HepG2 (cell line): ENCODE measurements at regions not wholly inside any gene's neighbourhood (a gene's known extent, or its start where the extent isn't known, plus 50 kb on each side); places are given as distances from the start of the nearest gene placed in this dataset.

Experiments used
- ATAC-seq: fragments of 200-7000 bp; cut with Tn5 transposase; 3 replicates; pipeline ENCODE4 v1.9.1; 2020; ENCODE audit warnings: mild to moderate bottlenecking, moderate library complexity
- BruUV-seq: library from RNA; stranded (reverse); fragments of 400-500 nt; replicated peaks from 2 replicates; lab custom pipeline; 2021; lab: Mats Ljungman, UMichigan
- CTCF ChIA-PET: fragments of 300-600 bp; formaldehyde crosslinking; extraction: SDS; loops from one replicate; lab custom pipeline; 2021; ENCODE audit warnings: low total read pairs, inconsistent platforms, low intra/inter-chr PET ratio; lab: Yijun Ruan, JAX
- POLR2A ChIA-PET: fragments of 350-600 bp; sonication (Branson Sonifier 250); formaldehyde crosslinking; loops from one replicate; lab custom pipeline; 2020; ENCODE audit warnings: antibody characterized with exemption, inconsistent platforms; lab: Yijun Ruan, JAX
- DNase-seq: peaks from one replicate; pipeline ENCODE4 v3.0.0-alpha.2; 2015; ENCODE audit warnings: low spot score
- FAIRE-seq: peaks from 3 replicates; lab custom pipeline; 2011; peaks lifted over from hg19 to GRCh38; lab: Jason Lieb, UNC
- H2AFZ ChIP-seq: one replicate; pipeline ENCODE4 v1.6.1; 2011; ENCODE audit warnings: low read length, inconsistent platforms
- H3K27ac ChIP-seq: fragments of 300-600 bp; 3 replicates; pipeline ENCODE4 v1.8.0; 2011; ENCODE audit warnings: mixed run types, mild to moderate bottlenecking, mixed read lengths, low read length, inconsistent platforms; ENCODE audit not compliant: insufficient read depth; ENCODE audit errors: extremely low read length
- H3K27me3 ChIP-seq, 2 experiments: fragments of 200-600 bp in 1 of 2; 2 replicates in 1 of 2; 3 replicates in 1 of 2; pipeline versions ENCODE4 v1.6.0 to v1.8.0; 2011; ENCODE audit warnings: low read length in 2 of 2, mild to moderate bottlenecking in 2 of 2, moderate library complexity in 2 of 2, inconsistent platforms in 1 of 2; ENCODE audit not compliant: insufficient read depth in 2 of 2, control insufficient read depth in 1 of 2
- H3K36me3 ChIP-seq, 2 experiments: fragments of 200-600 bp in 1 of 2; replicated peaks in 1 of 2; 2 replicates in 1 of 2; 3 replicates in 1 of 2; pipeline versions ENCODE4 v1.5.1 to v1.8.0; 2011; ENCODE audit warnings: low read length in 2 of 2, inconsistent platforms in 1 of 2; ENCODE audit not compliant: insufficient read depth in 2 of 2, control insufficient read depth in 1 of 2
- H3K4me1 ChIP-seq: 2 replicates; pipeline ENCODE4 v1.5.1; 2012; ENCODE audit warnings: low read length, inconsistent platforms; ENCODE audit not compliant: insufficient read depth
- H3K4me2 ChIP-seq: 2 replicates; pipeline ENCODE4 v1.6.0; 2011; ENCODE audit warnings: low read depth, low read length, inconsistent platforms
- H3K4me3 ChIP-seq, 3 experiments: fragments of 200-600 bp in 1 of 3; sonication (generic), shearing (Covaris generic) in 1 of 3; replicated peaks in 1 of 3; 2 replicates each; pipeline ENCODE4 v1.5.1; 2011 to 2016; ENCODE audit warnings: low read length in 3 of 3, inconsistent platforms in 2 of 3, low read depth in 2 of 3, mild to moderate bottlenecking in 2 of 3, control low read depth in 1 of 3, mixed read lengths in 1 of 3; ENCODE audit not compliant: insufficient read depth in 1 of 3
- H3K79me2 ChIP-seq: one replicate; pipeline ENCODE4 v1.6.1; 2011; ENCODE audit warnings: low read length, inconsistent platforms; ENCODE audit not compliant: insufficient read depth
- H3K9ac ChIP-seq: 2 replicates; pipeline ENCODE4 v1.6.0; 2011; ENCODE audit warnings: mild to moderate bottlenecking, low read depth, low read length, inconsistent platforms; ENCODE audit not compliant: insufficient read depth
- H3K9me3 ChIP-seq: 2 replicates; pipeline ENCODE4 v1.5.1; 2012; ENCODE audit warnings: mild to moderate bottlenecking, low read length
- H4K20me1 ChIP-seq: 2 replicates; pipeline ENCODE4 v1.6.0; 2011; ENCODE audit warnings: inconsistent platforms, mild to moderate bottlenecking, low read length, moderate library complexity; ENCODE audit not compliant: insufficient read depth
- ATM ChIP-seq: fragments of 450-650 bp; IDR thresholded peaks from 2 replicates; pipeline ENCODE4 v1.7.1; 2017; ENCODE audit warnings: mild to moderate bottlenecking, borderline replicate concordance
- FOXK1 ChIP-seq: sonication (generic); formaldehyde crosslinking; IDR thresholded peaks from 2 replicates; pipeline ENCODE4 v1.4.0; 2020; ENCODE audit warnings: low read depth, missing genetic modification reagents, borderline replicate concordance
- LCORL ChIP-seq, 2 experiments: fragments of 450-650 bp in 1 of 2; sonication (generic) in 1 of 2; formaldehyde crosslinking in 1 of 2; IDR thresholded peaks; 2 replicates each; pipeline versions ENCODE4 v1.5.0 to v1.6.1; 2017 to 2020; ENCODE audit warnings: antibody characterized with exemption in 1 of 2, missing genetic modification reagents in 1 of 2
- NFIB ChIP-seq: sonication (generic); formaldehyde crosslinking; IDR thresholded peaks from 2 replicates; pipeline ENCODE4 v1.9.0; 2021; ENCODE audit warnings: missing genetic modification reagents, mild to moderate bottlenecking, borderline replicate concordance
- PAF1 ChIP-seq: IDR thresholded peaks from 2 replicates; pipeline ENCODE4 v1.6.1; 2016; ENCODE audit warnings: missing genetic modification reagents, missing compliant biosample characterization
- SALL1 ChIP-seq: sonication (generic); formaldehyde crosslinking; IDR thresholded peaks from 2 replicates; pipeline ENCODE4 v1.8.0; 2022; ENCODE audit warnings: mild to moderate bottlenecking, missing genetic modification reagents
- SKI ChIP-seq: fragments of 450-650 bp; IDR thresholded peaks from one replicate; pipeline ENCODE4 v1.6.1; 2018; ENCODE audit warnings: mild to moderate bottlenecking; ENCODE audit not compliant: partially characterized antibody
- TFAP4 ChIP-seq: sonication (generic); IDR thresholded peaks from 2 replicates; pipeline ENCODE4 v1.6.1; 2016; ENCODE audit warnings: low read depth, borderline replicate concordance
- THAP7 ChIP-seq: sonication (generic); formaldehyde crosslinking; IDR thresholded peaks from 2 replicates; pipeline ENCODE4 v1.8.1; 2023; ENCODE audit warnings: mild to moderate bottlenecking, missing genetic modification reagents
- WIZ ChIP-seq: sonication (generic); formaldehyde crosslinking; IDR thresholded peaks from 2 replicates; pipeline ENCODE4 v1.5.1; 2020; ENCODE audit warnings: mild to moderate bottlenecking, missing genetic modification reagents
- ZBTB38 ChIP-seq: sonication (generic); formaldehyde crosslinking; IDR thresholded peaks from 2 replicates; pipeline ENCODE4 v1.5.1; 2020; ENCODE audit warnings: mild to moderate bottlenecking, missing genetic modification reagents
- ZKSCAN5 ChIP-seq: sonication (generic); formaldehyde crosslinking; IDR thresholded peaks from 2 replicates; pipeline ENCODE4 v1.5.1; 2020; ENCODE audit warnings: mild to moderate bottlenecking, missing genetic modification reagents
- ZMYM2 ChIP-seq: sonication (generic); formaldehyde crosslinking; IDR thresholded peaks from 2 replicates; pipeline ENCODE4 v1.8.0; 2022; ENCODE audit warnings: mild to moderate bottlenecking, missing genetic modification reagents
- ZNF350 ChIP-seq: sonication (generic); formaldehyde crosslinking; IDR thresholded peaks from 2 replicates; pipeline ENCODE4 v1.4.0; 2020; ENCODE audit warnings: mild to moderate bottlenecking, low read depth, missing genetic modification reagents, borderline replicate concordance
- ZNF713 ChIP-seq: sonication (generic); formaldehyde crosslinking; IDR thresholded peaks from 2 replicates; pipeline ENCODE4 v1.4.0; 2020; ENCODE audit warnings: mild to moderate bottlenecking, missing genetic modification reagents
- ZNF770 ChIP-seq: sonication (generic); formaldehyde crosslinking; IDR thresholded peaks from 2 replicates; pipeline ENCODE4 v1.5.0; 2020; ENCODE audit warnings: mild to moderate bottlenecking, missing genetic modification reagents
- WGBS: methylation state at CpG from one replicate; pipeline ENCODE4 v1.1.6; 2017; ENCODE audit warnings: low lambda C conversion rate; 5-methylcytosine and 5-hydroxymethylcytosine counted together
- in situ Hi-C: cut with HindIII; loops from 2 replicates; pipeline ENCODE4 v1.10.0; 2017; ENCODE audit warnings: low pct_unique_long_range_greater_than_20kb; ENCODE audit not compliant: extremely low pct_ligation_motif_present
- intact Hi-C: fragments of 100-400 bp; cut with micrococcal nuclease; formaldehyde crosslinking; loops from one replicate; pipeline ENCODE4 v1.10.0; 2022; ENCODE audit not compliant: unreplicated experiment
- TF ChIP-seq, protein P1 (sequence below): sonication (generic); formaldehyde crosslinking; IDR thresholded peaks from 2 replicates; pipeline ENCODE4 v1.4.0; 2020; ENCODE audit warnings: missing genetic modification reagents, mild to moderate bottlenecking, borderline replicate concordance
- TF ChIP-seq, protein P2 (sequence below): sonication (generic); formaldehyde crosslinking; IDR thresholded peaks from 2 replicates; pipeline ENCODE4 v1.8.0; 2022; ENCODE audit warnings: mild to moderate bottlenecking, missing genetic modification reagents; ENCODE audit not compliant: insufficient replicate concordance

- in situ Hi-C loops, result no loop called here
- H3K4me2 ChIP-seq, result no peak overlapping the region
- no peak overlapping the region for H3K9ac ChIP-seq
- DNase-seq (no peak), FAIRE-seq (no peak), ATAC-seq (no peak)
- BruUV-seq, result no TSS peak
- intact Hi-C loops, result no loop called here
- H3K4me1 ChIP-seq, result no peaks in the 10 kb centered on the region
- H3K27ac ChIP-seq, result no peak overlapping the region
- H3K79me2 ChIP-seq, result no peaks in the 10 kb centered on the region
- CTCF ChIA-PET, result no interaction called here
- no peaks in the 10 kb centered on the region for H4K20me1 ChIP-seq
- H3K36me3 ChIP-seq, result no peaks in the 10 kb centered on the region
- no peak overlapping the region for H2AFZ ChIP-seq
- H3K9me3 ChIP-seq, result no peaks in the 10 kb centered on the region
- H3K4me3 ChIP-seq, result no peak overlapping the region
- 6% methylated on average over 2 of the region's 2 CpGs for WGBS
- POLR2A ChIA-PET, result no interaction called here
- H3K27me3 ChIP-seq, result no peaks in the 10 kb centered on the region
- TF ChIP-seq PAF1 (CRISPR knock-in tag) (no peak), FOXK1 (no peak), ZMYM2 (CRISPR knock-in tag) (no peak), THAP7 (CRISPR knock-in tag) (no peak), SKI (no peak), ZKSCAN5 (CRISPR knock-in tag) (no peak), ZNF713 (CRISPR knock-in tag) (no peak), SALL1 (no peak), TFAP4 (no peak), ZNF770 (CRISPR knock-in tag) (no peak), LCORL (IDR thresholded peaks at IDR 0.05) (no peak), LCORL (CRISPR knock-in tag; IDR thresholded peaks at IDR 0.05) (no peak), NFIB (no peak), ZBTB38 (no peak), ATM (no peak), ZNF350 (no peak), WIZ (CRISPR knock-in tag) (no peak)
- TF ChIP-seq, protein P1, sequence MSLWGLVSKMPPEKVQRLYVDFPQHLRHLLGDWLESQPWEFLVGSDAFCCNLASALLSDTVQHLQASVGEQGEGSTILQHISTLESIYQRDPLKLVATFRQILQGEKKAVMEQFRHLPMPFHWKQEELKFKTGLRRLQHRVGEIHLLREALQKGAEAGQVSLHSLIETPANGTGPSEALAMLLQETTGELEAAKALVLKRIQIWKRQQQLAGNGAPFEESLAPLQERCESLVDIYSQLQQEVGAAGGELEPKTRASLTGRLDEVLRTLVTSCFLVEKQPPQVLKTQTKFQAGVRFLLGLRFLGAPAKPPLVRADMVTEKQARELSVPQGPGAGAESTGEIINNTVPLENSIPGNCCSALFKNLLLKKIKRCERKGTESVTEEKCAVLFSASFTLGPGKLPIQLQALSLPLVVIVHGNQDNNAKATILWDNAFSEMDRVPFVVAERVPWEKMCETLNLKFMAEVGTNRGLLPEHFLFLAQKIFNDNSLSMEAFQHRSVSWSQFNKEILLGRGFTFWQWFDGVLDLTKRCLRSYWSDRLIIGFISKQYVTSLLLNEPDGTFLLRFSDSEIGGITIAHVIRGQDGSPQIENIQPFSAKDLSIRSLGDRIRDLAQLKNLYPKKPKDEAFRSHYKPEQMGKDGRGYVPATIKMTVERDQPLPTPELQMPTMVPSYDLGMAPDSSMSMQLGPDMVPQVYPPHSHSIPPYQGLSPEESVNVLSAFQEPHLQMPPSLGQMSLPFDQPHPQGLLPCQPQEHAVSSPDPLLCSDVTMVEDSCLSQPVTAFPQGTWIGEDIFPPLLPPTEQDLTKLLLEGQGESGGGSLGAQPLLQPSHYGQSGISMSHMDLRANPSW (CRISPR knock-in tag), result no peak
- TF ChIP-seq, protein P2, sequence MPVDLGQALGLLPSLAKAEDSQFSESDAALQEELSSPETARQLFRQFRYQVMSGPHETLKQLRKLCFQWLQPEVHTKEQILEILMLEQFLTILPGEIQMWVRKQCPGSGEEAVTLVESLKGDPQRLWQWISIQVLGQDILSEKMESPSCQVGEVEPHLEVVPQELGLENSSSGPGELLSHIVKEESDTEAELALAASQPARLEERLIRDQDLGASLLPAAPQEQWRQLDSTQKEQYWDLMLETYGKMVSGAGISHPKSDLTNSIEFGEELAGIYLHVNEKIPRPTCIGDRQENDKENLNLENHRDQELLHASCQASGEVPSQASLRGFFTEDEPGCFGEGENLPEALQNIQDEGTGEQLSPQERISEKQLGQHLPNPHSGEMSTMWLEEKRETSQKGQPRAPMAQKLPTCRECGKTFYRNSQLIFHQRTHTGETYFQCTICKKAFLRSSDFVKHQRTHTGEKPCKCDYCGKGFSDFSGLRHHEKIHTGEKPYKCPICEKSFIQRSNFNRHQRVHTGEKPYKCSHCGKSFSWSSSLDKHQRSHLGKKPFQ (CRISPR knock-in tag), result no peak
These were observed 397.5 kb upstream of the PRKX start for GRCh38 chrX:4110964-4111363.
